Epithelial cell of proximal tubule (primary cell): ENCODE measurements at regions not wholly inside any gene's neighbourhood (a gene's known extent, or its start where the extent isn't known, plus 50 kb on each side); places are given as distances from the start of the nearest gene placed in this dataset.
"Not testable (repeated sequence)": the region's sequence is repeated elsewhere in the genome, so short reads cannot be mapped to it uniquely, and the experiment has no call there.

ENCODE experiments used
- DNase-seq: peaks from one replicate; pipeline ENCODE4 v3.0.0-alpha.2; 2011; ENCODE audit warnings: low read depth
- H3K4me3 ChIP-seq: 2 replicates; pipeline ENCODE4 v1.5.1; 2011; ENCODE audit warnings: low read depth, mild to moderate bottlenecking, low read length
- CTCF ChIP-seq: conservative IDR thresholded peaks from 2 replicates; pipeline ENCODE4 v1.5.1; 2012; ENCODE audit warnings: low read depth, mild to moderate bottlenecking, low read length

GRCh38 chr5:111963555-111963954 lies 206.6 kb upstream of the NREP start:
- no peak for DNase-seq
- TF ChIP-seq CTCF, result no peak

GRCh38 chr5:111962906-111963305 lies 205.9 kb upstream of the NREP start:
- DNase-seq, result no peak
- TF ChIP-seq CTCF, result no peak

More at GRCh38 chr5:111963555-111963954, 206.6 kb upstream of the NREP start:
- no peak overlapping the region for H3K4me3 ChIP-seq

GRCh38 chr5:111961862-111962261 lies 204.9 kb upstream of the NREP start:
- no peak for TF ChIP-seq CTCF
- DNase-seq, result no peak
- no peak overlapping the region for H3K4me3 ChIP-seq

More at GRCh38 chr5:111962906-111963305, 205.9 kb upstream of the NREP start:
- no peak overlapping the region for H3K4me3 ChIP-seq

DNA sequence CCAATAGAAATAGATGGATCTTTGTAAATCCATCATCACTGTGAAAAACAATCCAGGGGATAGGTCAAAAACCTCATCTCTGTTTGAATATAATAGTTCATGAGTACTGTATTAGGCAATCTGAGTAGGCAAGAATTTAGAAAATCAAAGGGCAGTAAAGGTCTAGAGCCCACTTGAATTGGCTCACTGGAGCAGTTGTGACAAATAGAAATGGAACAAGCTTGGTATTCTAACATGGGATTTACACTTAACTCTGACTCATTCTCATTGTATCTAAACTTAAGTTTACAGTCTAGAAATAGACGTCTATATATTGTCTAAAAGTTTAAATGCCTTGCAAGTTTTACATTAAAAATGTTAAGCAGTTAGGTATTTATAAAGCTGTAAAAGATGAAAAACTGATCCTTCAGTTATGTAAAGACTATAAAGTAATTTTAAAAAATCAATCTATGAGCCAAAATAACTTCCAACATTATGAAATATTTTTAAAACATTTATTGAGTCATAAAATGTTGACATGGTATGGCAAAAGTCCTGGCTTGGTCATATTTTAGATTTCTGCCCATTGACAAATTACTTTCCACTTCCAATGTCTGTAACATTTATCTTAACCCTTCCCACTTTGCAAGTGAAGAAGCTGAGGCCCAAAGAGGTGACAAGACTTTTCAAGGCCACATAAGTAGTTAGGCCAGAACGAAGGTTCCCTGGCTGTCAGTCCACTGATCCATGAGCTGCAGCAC lies 203.7 kb upstream of the NREP start:
- DNase-seq, result no peak
- H3K4me3 ChIP-seq, result no peak overlapping the region
- no peak for TF ChIP-seq CTCF

- TF ChIP-seq CTCF, result no peak
- DNase-seq, result no peak
- H3K4me3 ChIP-seq, result no peak overlapping the region
Observed at GRCh38 chr5:111958851-111959250, 201.9 kb upstream of the NREP start.

DNA sequence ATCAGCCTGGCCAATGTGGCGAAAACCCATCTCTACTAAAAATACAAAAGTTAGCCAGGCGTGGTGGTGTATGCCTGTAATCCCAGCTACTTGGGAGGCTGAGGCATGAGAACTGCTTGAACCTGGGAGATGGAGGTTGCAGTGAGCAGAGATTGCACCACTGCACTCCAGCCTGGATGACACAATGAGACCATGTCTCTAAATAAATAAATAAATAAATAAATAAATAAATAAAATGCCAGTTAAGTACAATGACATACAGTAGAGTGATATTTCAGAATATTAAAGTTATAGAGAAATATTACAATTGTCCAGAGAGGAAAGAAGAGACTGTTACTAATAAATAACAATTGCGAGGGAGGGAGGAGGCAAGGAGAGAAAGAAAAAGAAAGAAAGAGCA lies 199.8 kb upstream of the NREP start:
- not testable (repeated sequence) for H3K4me3 ChIP-seq, DNase-seq

DNA sequence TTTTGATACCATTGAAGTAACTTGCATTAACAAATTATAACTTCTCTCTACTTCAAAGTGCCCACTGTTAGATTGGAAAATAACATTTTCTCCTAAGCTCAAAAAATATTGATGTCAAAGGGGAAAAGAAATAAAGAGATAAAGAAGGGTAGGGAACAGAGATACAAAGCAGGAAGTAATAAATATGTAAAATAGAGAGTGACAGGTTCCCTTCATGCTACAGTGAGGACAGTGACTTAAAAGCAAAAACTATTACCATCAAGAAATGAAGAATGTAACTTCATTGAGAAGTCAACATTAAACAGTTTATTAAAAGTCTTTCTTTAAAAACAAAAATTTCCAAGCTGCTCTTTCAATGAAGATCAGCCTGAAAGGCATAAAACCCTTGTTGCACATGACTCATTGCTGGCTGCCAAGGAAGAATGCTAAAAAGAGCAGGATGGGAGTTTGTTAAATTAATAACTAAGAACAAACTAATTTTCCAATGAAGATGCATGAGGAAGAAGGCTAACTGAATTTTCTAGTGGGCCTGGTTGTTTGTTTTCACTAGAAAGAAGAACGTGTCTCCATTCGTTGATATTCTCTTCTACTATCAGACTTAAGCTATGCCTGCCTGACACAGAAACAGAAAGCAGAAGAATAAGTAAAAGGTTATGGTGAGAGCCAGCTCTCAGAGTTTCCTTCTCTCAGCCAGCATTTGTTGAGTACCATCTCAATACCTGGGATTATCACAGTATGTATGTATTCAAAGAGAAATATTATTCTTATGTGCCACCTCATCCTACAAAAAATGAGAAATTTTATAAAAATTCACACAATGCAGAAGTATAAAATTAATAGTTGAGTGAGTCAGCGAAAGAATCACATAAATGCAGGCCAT lies 197.8 kb upstream of the NREP start:
- DNase-seq, result no peak
- no peak overlapping the region for H3K4me3 ChIP-seq
- no peak for TF ChIP-seq CTCF
